OCI-LY3 (cell line): ENCODE measurements at regions not wholly inside any gene's neighbourhood (a gene's known extent, or its start where the extent isn't known, plus 50 kb on each side); places are given as distances from the start of the nearest gene placed in this dataset.

Source experiments
- H2AFZ ChIP-seq: fragments of 200-600, 300-600 bp; shearing (Covaris generic); 2 replicates; pipeline ENCODE4 v1.6.0; 2014; ENCODE audit warnings: antibody characterized with exemption, low read depth, low read length
- H3K27ac ChIP-seq: fragments of 200-600, 300-600 bp; sonication (generic); 2 replicates; pipeline ENCODE4 v1.5.1; 2014; ENCODE audit warnings: mild to moderate bottlenecking, low read length, moderate library complexity, mixed read lengths
- H3K27me3 ChIP-seq: fragments of 200-600, 300-600 bp; sonication (generic); 2 replicates; pipeline ENCODE4 v1.6.1; 2014; ENCODE audit warnings: low read depth, low read length, mixed read lengths
- H3K36me3 ChIP-seq: fragments of 200-600, 300-600 bp; sonication (generic); replicated peaks from 2 replicates; pipeline ENCODE3; 2014; ENCODE audit warnings: low read depth, low read length, mixed read lengths
- H3K4me1 ChIP-seq: fragments of 300-600, 200-600 bp; sonication (generic); 2 replicates; pipeline ENCODE4 v1.6.1; 2014; ENCODE audit warnings: low read length, mixed read lengths
- H3K4me2 ChIP-seq: fragments of 200-600, 300-600 bp; sonication (generic); 2 replicates; pipeline ENCODE4 v1.6.1; 2014; ENCODE audit warnings: low read length, mixed read lengths
- H3K4me3 ChIP-seq: fragments of 300-600, 200-600 bp; sonication (generic); 2 replicates; pipeline ENCODE4 v1.5.1; 2014; ENCODE audit warnings: antibody characterized with exemption, mild to moderate bottlenecking, low read length, moderate library complexity
- H3K79me2 ChIP-seq: fragments of 300-600, 200-600 bp; shearing (Covaris generic); 2 replicates; pipeline ENCODE4 v1.6.1; 2014; ENCODE audit warnings: mild to moderate bottlenecking, low read length, mixed read lengths
- H3K9ac ChIP-seq: fragments of 300-600, 200-600 bp; shearing (Covaris generic); 2 replicates; pipeline ENCODE4 v1.6.0; 2014; ENCODE audit warnings: mild to moderate bottlenecking, low read length, moderate library complexity
- H3K9me3 ChIP-seq: fragments of 200-600, 300-600 bp; shearing (Covaris generic); 2 replicates; pipeline ENCODE4 v1.6.1; 2014; ENCODE audit warnings: low read length, mixed read lengths; ENCODE audit not compliant: insufficient read depth
- H4K20me1 ChIP-seq: fragments of 200-600, 300-600 bp; sonication (generic); 2 replicates; pipeline ENCODE4 v1.6.1; 2016; ENCODE audit warnings: low read length, mixed read lengths; ENCODE audit not compliant: insufficient read depth
- EZH2phosphoT487 ChIP-seq: fragments of 200-600 bp; shearing (Covaris generic); IDR thresholded peaks from 2 replicates; pipeline ENCODE4 v1.6.1; 2018; ENCODE audit warnings: antibody characterized with exemption, mixed run types, low read depth
- TF ChIP-seq, protein P1 (sequence below): fragments of 200-600, 300-600 bp; sonication (generic); IDR thresholded peaks from 2 replicates; pipeline ENCODE4 v1.5.1; 2014; ENCODE audit warnings: antibody characterized with exemption, low read length, low read depth

DNA sequence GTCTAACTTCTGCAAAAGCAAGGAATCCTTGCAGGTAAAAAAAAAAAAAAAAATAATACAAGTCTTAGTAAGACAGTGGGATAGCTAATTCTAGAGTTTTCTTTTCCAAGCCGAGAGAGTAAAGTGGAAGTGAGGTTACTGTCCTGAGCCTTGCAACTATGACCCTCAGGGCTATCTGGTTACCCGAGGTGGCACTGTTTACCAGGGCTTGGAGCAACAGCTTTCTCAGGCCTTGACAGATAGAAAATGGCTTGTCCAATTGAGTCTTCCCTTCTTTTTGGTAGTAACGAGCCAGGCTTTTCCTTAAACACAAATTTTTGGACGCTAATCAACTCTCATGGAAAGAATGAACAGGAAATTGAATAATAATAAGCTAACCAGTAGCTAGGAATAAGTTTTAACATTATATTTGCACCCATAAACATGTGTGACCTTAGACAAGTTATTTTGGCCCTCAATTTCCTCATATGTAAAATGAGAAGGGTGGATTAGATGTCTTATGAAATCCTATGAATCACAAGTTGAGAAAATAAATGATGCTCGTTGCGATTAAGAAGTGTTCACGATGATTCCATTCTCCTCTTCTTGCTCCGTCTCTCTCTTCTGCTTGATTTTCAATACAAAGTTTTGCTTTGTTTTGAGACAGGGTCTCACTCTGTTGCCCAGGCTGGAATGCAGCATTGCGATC, 236.9 kb upstream of the KBTBD8 start:
- Histone ChIP-seq H3K4me1 (no peaks in the 10 kb centered on the region), H2AFZ (no peak overlapping the region), H3K27me3 (no peaks in the 10 kb centered on the region), H3K9ac (no peak overlapping the region), H3K27ac (no peak overlapping the region), H3K79me2 (no peaks in the 10 kb centered on the region), H4K20me1 (no peaks in the 10 kb centered on the region), H3K4me2 (no peak overlapping the region), H3K9me3 (no peaks in the 10 kb centered on the region), H3K36me3 (no peaks in the 10 kb centered on the region), H3K4me3 (no peak overlapping the region)
- TF ChIP-seq EZH2phosphoT487, result no peak
- TF ChIP-seq, protein P1, sequence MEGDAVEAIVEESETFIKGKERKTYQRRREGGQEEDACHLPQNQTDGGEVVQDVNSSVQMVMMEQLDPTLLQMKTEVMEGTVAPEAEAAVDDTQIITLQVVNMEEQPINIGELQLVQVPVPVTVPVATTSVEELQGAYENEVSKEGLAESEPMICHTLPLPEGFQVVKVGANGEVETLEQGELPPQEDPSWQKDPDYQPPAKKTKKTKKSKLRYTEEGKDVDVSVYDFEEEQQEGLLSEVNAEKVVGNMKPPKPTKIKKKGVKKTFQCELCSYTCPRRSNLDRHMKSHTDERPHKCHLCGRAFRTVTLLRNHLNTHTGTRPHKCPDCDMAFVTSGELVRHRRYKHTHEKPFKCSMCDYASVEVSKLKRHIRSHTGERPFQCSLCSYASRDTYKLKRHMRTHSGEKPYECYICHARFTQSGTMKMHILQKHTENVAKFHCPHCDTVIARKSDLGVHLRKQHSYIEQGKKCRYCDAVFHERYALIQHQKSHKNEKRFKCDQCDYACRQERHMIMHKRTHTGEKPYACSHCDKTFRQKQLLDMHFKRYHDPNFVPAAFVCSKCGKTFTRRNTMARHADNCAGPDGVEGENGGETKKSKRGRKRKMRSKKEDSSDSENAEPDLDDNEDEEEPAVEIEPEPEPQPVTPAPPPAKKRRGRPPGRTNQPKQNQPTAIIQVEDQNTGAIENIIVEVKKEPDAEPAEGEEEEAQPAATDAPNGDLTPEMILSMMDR, result no peak

DNA sequence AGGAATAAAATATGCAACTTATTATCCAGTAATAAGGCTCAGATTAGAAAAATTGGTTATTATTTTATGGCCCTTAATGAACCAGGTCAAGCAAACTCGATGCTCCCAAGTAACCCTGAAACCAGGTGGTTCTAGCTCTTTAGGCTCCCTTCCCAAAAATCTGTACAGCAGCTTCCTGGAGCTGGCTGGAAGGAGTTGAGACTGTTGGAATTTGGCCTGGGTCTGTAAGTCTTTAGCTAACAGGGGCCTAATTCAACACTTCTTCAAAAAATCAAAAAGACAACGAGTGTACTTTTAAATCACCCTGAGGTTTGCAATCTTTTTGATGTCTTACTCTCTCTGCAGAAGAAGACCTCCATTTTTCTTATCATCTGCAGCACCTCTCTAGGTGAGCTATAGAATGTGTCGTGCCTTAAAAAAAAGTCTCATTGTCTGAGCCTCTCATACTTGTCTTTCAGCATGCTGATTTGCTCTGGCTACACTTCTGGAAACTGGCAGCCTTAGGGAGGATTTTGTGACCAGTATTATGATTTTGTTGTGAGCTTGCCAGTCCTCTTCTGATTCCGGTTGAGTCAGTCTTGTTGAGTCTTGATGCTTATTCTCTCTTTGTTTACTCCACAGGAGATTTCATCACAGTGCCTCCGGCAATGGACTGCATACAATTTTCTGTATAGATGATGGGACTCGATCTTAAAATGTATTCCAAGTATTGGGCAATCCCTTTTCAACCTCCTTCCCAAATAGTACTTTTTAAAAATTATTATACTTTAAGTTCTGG, 235.0 kb upstream of the KBTBD8 start:
- no peak overlapping the region for H2AFZ ChIP-seq
- H3K4me3 ChIP-seq, result no peak overlapping the region
- no peak overlapping the region for H3K4me2 ChIP-seq
- no peak for TF ChIP-seq EZH2phosphoT487
- TF ChIP-seq, protein P1, result no peak
- H4K20me1 ChIP-seq, result no peaks in the 10 kb centered on the region
- H3K27me3 ChIP-seq, result no peaks in the 10 kb centered on the region
- H3K27ac ChIP-seq, result no peak overlapping the region
- no peaks in the 10 kb centered on the region for H3K79me2 ChIP-seq
- H3K9me3 ChIP-seq, result no peaks in the 10 kb centered on the region
- no peaks in the 10 kb centered on the region for H3K36me3 ChIP-seq
- no peak overlapping the region for H3K9ac ChIP-seq
- no peaks in the 10 kb centered on the region for H3K4me1 ChIP-seq

DNA sequence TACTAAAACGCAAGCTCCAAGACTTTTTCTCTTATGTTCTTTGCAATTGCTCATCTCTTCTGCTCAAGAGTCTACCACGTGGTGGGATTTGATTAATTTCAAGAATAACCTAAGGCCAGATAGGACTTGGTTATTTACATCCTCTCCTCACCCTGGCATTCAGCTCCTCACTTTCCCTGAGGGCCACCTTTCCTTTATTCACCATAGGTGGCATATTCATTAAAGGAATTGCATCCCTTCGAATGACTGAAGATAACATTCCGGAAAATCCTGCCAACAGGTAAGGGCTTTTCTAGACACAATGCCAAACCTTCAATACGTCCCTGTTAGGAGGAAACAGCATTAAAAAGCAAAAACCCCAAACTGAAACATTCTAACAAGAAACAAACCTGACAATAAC, 220.0 kb upstream of the KBTBD8 start:
- Histone ChIP-seq H3K36me3 (no peaks in the 10 kb centered on the region), H3K4me2 (peak overlapping the region; percentile 31), H3K79me2 (no peaks in the 10 kb centered on the region), H3K9ac (no peak overlapping the region), H4K20me1 (no peaks in the 10 kb centered on the region), H3K27me3 (no peaks in the 10 kb centered on the region), H3K9me3 (no peaks in the 10 kb centered on the region), H2AFZ (no peak overlapping the region), H3K4me1 (peaks cover 25% of the 10 kb centered on the region), H3K27ac (no peak overlapping the region), H3K4me3 (no peak overlapping the region)
- TF ChIP-seq, protein P1, result no peak
- no peak for TF ChIP-seq EZH2phosphoT487

DNA sequence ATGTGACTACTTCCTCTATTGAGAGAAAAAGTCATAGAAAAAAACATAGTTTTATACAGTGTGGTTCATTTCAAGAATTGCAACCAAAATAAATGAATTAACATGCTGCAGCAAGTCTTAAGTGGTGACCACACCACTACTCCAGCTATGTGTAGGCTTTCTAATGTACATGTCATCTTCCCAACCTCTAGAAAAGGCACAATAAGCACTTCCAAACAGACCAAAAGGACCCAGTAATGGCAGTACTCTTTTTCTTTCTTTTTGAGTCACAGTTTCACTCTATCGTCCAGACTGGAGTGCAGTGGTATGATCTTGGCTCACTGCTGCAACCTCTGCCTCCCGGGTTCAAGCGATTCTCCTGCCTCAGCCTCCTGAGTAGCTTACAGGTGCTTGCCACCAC, 219.3 kb upstream of the KBTBD8 start:
- Histone ChIP-seq H3K4me2 (peak overlapping the region; percentile 31), H4K20me1 (no peaks in the 10 kb centered on the region), H3K4me3 (no peak overlapping the region; the same call in 1 of the 2 replicates), H3K36me3 (no peaks in the 10 kb centered on the region), H3K79me2 (no peaks in the 10 kb centered on the region), H3K9me3 (no peaks in the 10 kb centered on the region), H2AFZ (peak overlapping the region; percentile 37; the same call in 1 of the 2 replicates), H3K27ac (no peak overlapping the region), H3K27me3 (no peaks in the 10 kb centered on the region), H3K4me1 (peaks cover 25% of the 10 kb centered on the region), H3K9ac (no peak overlapping the region)
- TF ChIP-seq EZH2phosphoT487, result no peak
- TF ChIP-seq, protein P1, result no peak
